ENCODE measurements at regions not wholly inside any gene's neighbourhood (a gene's known extent, or its start where the extent isn't known, plus 50 kb on each side); places are given as distances from the start of the nearest gene placed in this dataset.

- no peak for TF ChIP-seq CTCF (tag by site-specific recombination; IDR thresholded peaks at IDR 0.05)
- no peak for TF ChIP-seq ZNF23 (tag by site-specific recombination; IDR thresholded peaks at IDR 0.05; ENCODE audit: borderline replicate concordance)
- no peak for TF ChIP-seq GLIS2 (tag by site-specific recombination; IDR thresholded peaks at IDR 0.05)
- no peak for TF ChIP-seq ZNF747 (tag by site-specific recombination; IDR thresholded peaks at IDR 0.05)
- no peak for TF ChIP-seq TRIM28 (IDR thresholded peaks at IDR 0.05; ENCODE audit: borderline replicate concordance, low read length)
- no peak for TF ChIP-seq ZNF175 (tag by site-specific recombination; IDR thresholded peaks at IDR 0.05)
- no peak for TF ChIP-seq PBX3 (CRISPR knock-in tag; IDR thresholded peaks at IDR 0.05)
- no peak for TF ChIP-seq PATZ1 (tag by site-specific recombination; IDR thresholded peaks at IDR 0.05)
- TF ChIP-seq REST (tag by site-specific recombination; IDR thresholded peaks at IDR 0.05): no peak
- no peak for TF ChIP-seq ZBTB21 (tag by site-specific recombination; IDR thresholded peaks at IDR 0.05)
Measured at GRCh38 chr2:18403921-18404522, 156.4 kb downstream of the RDH14 start.

All from HEK293 (cell line).